Pancreas (tissue), 10 donors: ENCODE measurements at regions not wholly inside any gene's neighbourhood (a gene's known extent, or its start where the extent isn't known, plus 50 kb on each side); places are given as distances from the start of the nearest gene placed in this dataset.

Source experiments
- ATAC-seq, 4 donors: fragments of 200-7000 bp; cut with Tn5 transposase; one replicate each; pipeline versions ENCODE4 v1.8.0 to v1.9.1; 2020; ENCODE audit warnings: mild to moderate bottlenecking in 4 of 4, moderate library complexity in 4 of 4
- DNase-seq, 6 donors: peaks; one replicate each; pipeline ENCODE4 v3.0.0-alpha.2; 2020
- FAIRE-seq: peaks from 2 replicates; lab custom pipeline; 2012; peaks lifted over from hg19 to GRCh38; lab: Jason Lieb, UNC
- H3K27ac ChIP-seq, 4 donors: fragments of 200-600 bp; sonication (generic); 1 replicate in 3 of 4; 2 replicates in 1 of 4; pipeline versions ENCODE4 v1.5.0 to v1.8.0; 2020
- H3K27me3 ChIP-seq, 4 donors: fragments of 200-600 bp; one replicate each; pipeline ENCODE4 v1.8.0; 2021
- H3K36me3 ChIP-seq, 3 donors: fragments of 200-600 bp; sonication (generic) in 1 of 3; one replicate each; pipeline versions ENCODE4 v1.5.0 to v1.8.0; 2020 to 2021
- H3K4me1 ChIP-seq, 3 donors: fragments of 200-600 bp; one replicate each; pipeline ENCODE4 v1.8.0; 2021
- H3K4me3 ChIP-seq, 4 donors: fragments of 200-600 bp; sonication (generic) in 2 of 4; one replicate each; pipeline versions ENCODE4 v1.5.0 to v1.8.0; 2020 to 2021
- H3K9me3 ChIP-seq, 4 donors: fragments of 200-600 bp; one replicate each; pipeline ENCODE4 v1.8.0; 2021
- CTCF ChIP-seq, 4 donors: fragments of 200-600 bp; sonication (generic) in 3 of 4; IDR thresholded peaks; one replicate each; pipeline versions ENCODE4 v1.5.0 to v1.8.0; 2021; ENCODE audit warnings: antibody characterized with exemption in 4 of 4
- WGBS, 2 donors: extraction: QIAGEN DNeasy Blood & Tissue Kit; methylation state at CpG; one replicate each; pipeline ENCODE4 v1.1.7; 2013; 5-methylcytosine and 5-hydroxymethylcytosine counted together
- intact Hi-C, 3 donors: fragments of 100-400 bp; cut with DNase I; formaldehyde crosslinking; loops; one replicate each; pipeline versions ENCODE4 v1.11.1 to v1.14.2; 2022
- donor health status: healthy with polysubstance abuse.
- donor health status: DM: no; HTN: no; CAD: no; lungs with moderate emphysema.
- donor health status: DM: no; HTN: no; CAD: no.
- donor health status: control.
- donor health status: control.
- donor health status: Bipolar disorder and iron deficiency.
- donor health status: DM: yes; HTN: yes; CAD: no.
- donor health status: DM: no; HTN: no; CAD: no.
- donor health status: DM: no; HTN: no; CAD: no.
- donor health status: DM: yes; HTN: yes; CAD: no.

DNA sequence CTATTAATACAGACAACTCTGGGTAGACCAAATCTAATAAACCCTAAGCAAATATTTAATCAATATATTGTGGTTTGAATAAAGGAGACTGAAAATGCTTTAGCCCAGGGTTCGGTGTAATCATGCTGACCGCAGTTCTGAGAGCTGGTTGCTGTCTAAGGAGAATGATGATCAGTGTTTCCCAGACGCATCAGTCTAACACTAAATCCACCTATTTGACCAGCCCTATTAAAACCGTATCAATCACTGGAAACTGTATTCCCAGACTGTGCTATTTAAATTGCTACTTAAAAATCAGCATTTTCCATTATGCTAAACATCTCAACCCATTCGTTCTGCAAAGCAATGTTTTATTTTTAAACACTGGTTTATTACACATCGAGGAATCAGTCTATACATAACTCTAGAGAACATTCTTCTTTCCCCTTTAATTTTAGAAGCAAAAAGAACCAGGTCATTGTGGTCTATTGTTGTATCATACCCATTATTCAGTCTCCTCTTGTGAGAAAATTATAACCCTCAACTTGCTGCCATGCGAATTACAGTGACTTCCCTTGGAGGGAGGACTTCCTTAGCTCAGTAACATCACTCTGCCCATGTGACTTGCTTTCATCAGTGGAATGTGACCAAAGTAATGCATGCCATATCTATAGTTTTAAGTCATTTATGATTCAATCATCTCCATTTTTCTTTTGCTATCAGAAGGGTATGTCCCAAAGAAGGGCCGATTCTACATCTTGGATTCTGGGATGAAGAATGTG lies 515.2 kb upstream of the JAG1 start:
- no peak for FAIRE-seq
- Histone ChIP-seq H3K27ac (no peak overlapping the region), H3K27me3 (no peaks in the 10 kb centered on the region), H3K4me1 (no peaks in the 10 kb centered on the region), H3K9me3 (peaks cover 0 to 4% (median 0%) of the 10 kb centered on the region in 4 donors), H3K4me3 (no peak overlapping the region), H3K36me3 (no peaks in the 10 kb centered on the region)
- no peak for TF ChIP-seq CTCF (IDR thresholded peaks at IDR 0.05)
- intact Hi-C loops: no loop called here
- ATAC-seq: no peak
- WGBS, 2 donors: 72 to 76% methylated on average over 8 of the region's 8 CpGs
- DNase-seq: no peak

GRCh38 chr20:11190741-11191140 lies 516.9 kb upstream of the JAG1 start:
- Histone ChIP-seq H3K4me1 (no peaks in the 10 kb centered on the region), H3K4me3 (no peak overlapping the region), H3K27ac (no peak overlapping the region), H3K36me3 (no peaks in the 10 kb centered on the region), H3K27me3 (no peaks in the 10 kb centered on the region), H3K9me3 (no peaks in the 10 kb centered on the region)
- DNase-seq (no peak), FAIRE-seq (no peak), ATAC-seq (no peak)
- no peak for TF ChIP-seq CTCF (IDR thresholded peaks at IDR 0.05)
- WGBS, 2 donors: 88 to 98% methylated on average over 2 of the region's 2 CpGs
- intact Hi-C loops: no loop called here

GRCh38 chr20:11192106-11192505 lies 518.3 kb upstream of the JAG1 start:
- FAIRE-seq (no peak), DNase-seq (no peak)
- 90 to 100% methylated on average over 1 of the region's 1 CpG for WGBS, 2 donors

DNA sequence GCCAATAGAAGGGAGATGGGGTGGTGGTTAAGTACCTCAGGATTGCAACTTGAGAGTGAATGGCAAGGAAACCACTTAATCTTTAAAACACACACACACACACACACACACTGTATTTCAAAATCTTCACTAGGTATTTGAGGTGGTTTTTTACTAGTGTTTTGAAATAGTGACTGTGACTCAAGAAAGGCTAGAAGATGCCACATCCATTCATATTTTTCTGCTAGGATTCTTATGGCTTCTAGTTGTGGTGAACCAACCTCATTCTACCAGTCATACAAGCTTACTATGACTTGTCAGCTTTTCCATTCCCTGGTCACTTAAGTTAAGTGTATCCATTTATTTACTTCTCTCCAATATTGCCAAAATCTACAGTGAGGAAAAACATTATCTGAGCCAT lies 519.4 kb upstream of the JAG1 start:
- no peak overlapping the region for H3K27ac ChIP-seq
- DNase-seq: no peak
- no peaks in the 10 kb centered on the region for H3K4me1 ChIP-seq
- intact Hi-C loops: no loop called here
- no peaks in the 10 kb centered on the region for H3K9me3 ChIP-seq
- H3K36me3 ChIP-seq: no peaks in the 10 kb centered on the region
- no peak for TF ChIP-seq CTCF (IDR thresholded peaks at IDR 0.05)
- H3K4me3 ChIP-seq: no peak overlapping the region
- no peak for ATAC-seq
- FAIRE-seq: no peak
- no peaks in the 10 kb centered on the region for H3K27me3 ChIP-seq

More at GRCh38 chr20:11192106-11192505, 518.3 kb upstream of the JAG1 start:
- H3K4me1 ChIP-seq: no peaks in the 10 kb centered on the region
- no peaks in the 10 kb centered on the region for H3K27me3 ChIP-seq
- H3K36me3 ChIP-seq: no peaks in the 10 kb centered on the region
- intact Hi-C loops: no loop called here
- no peak overlapping the region for H3K4me3 ChIP-seq
- no peaks in the 10 kb centered on the region for H3K9me3 ChIP-seq
- ATAC-seq: no peak
- TF ChIP-seq CTCF (IDR thresholded peaks at IDR 0.05): no peak
- H3K27ac ChIP-seq: no peak overlapping the region

- Histone ChIP-seq H3K4me3 (no peak overlapping the region), H3K27ac (peak overlapping the region in 1 of 4 donors; percentile 22), H3K36me3 (no peaks in the 10 kb centered on the region), H3K27me3 (no peaks in the 10 kb centered on the region), H3K4me1 (no peaks in the 10 kb centered on the region), H3K9me3 (no peaks in the 10 kb centered on the region)
- DNase-seq (peak in 1 of 6 donors; percentile 32), ATAC-seq (peak in 3 of 4 donors; percentile 37 to 55 (median 54)), FAIRE-seq (no peak)
- intact Hi-C loops: no loop called here
- no peak for TF ChIP-seq CTCF (IDR thresholded peaks at IDR 0.05)
- 55 to 56% methylated on average over 6 of the region's 6 CpGs for WGBS, 2 donors
These were observed 521.4 kb upstream of the JAG1 start for GRCh38 chr20:11195169-11195568.
